H1 (cell line): ENCODE measurements at regions not wholly inside any gene's neighbourhood (a gene's known extent, or its start where the extent isn't known, plus 50 kb on each side); places are given as distances from the start of the nearest gene placed in this dataset.

Experiments used
- CTCF ChIA-PET: fragments of 300-600 bp; sonication (Branson Sonifier 250); formaldehyde crosslinking; loops from one replicate; lab custom pipeline; 2021; ENCODE audit not compliant: partially characterized antibody; lab: Charles Lee
- POLR2A ChIA-PET: fragments of 300-600 bp; sonication (Branson Sonifier 250); formaldehyde crosslinking; loops from one replicate; lab custom pipeline; 2021; ENCODE audit warnings: inconsistent platforms; ENCODE audit not compliant: partially characterized antibody; lab: Charles Lee
- DNase-seq, 2 experiments: peaks; one replicate each; pipeline versions ENCODE4 v3.0.0 to v3.0.0-alpha.2; 2010 to 2022; ENCODE audit warnings: low spot score in 2 of 2, low read depth in 1 of 2, mixed read lengths in 1 of 2
- FAIRE-seq: peaks from 2 replicates; lab custom pipeline; 2011; peaks lifted over from hg19 to GRCh38; lab: Jason Lieb, UNC
- H2AFZ ChIP-seq: 2 replicates; pipeline ENCODE4 v1.8.1; 2012; ENCODE audit warnings: low read length, inconsistent platforms
- H2AK5ac ChIP-seq: 2 replicates; pipeline ENCODE4 v1.6.1; 2013; ENCODE audit warnings: low read depth, low read length
- H2BK120ac ChIP-seq: replicated peaks from 2 replicates; pipeline ENCODE3; 2013; ENCODE audit warnings: low read depth, low read length, inconsistent platforms
- H2BK12ac ChIP-seq: 2 replicates; pipeline ENCODE4 v1.6.1; 2013; ENCODE audit warnings: low read depth, low read length
- H2BK15ac ChIP-seq: 2 replicates; pipeline ENCODE4 v1.6.1; 2013; ENCODE audit warnings: low read length
- H2BK20ac ChIP-seq: 2 replicates; pipeline ENCODE4 v1.6.1; 2013; ENCODE audit warnings: low read length
- H2BK5ac ChIP-seq: 2 replicates; pipeline ENCODE4 v1.6.1; 2013; ENCODE audit warnings: low read depth, low read length
- H3K14ac ChIP-seq: 2 replicates; pipeline ENCODE4 v1.6.1; 2013; ENCODE audit warnings: inconsistent platforms; ENCODE audit not compliant: insufficient read length
- H3K18ac ChIP-seq: 2 replicates; pipeline ENCODE4 v1.6.1; 2013; ENCODE audit warnings: low read length; ENCODE audit errors: extremely low read depth
- H3K23ac ChIP-seq: 2 replicates; pipeline ENCODE4 v1.6.1; 2013; ENCODE audit warnings: inconsistent platforms; ENCODE audit not compliant: insufficient read length
- H3K23me2 ChIP-seq: 2 replicates; pipeline ENCODE4 v1.6.1; 2013; ENCODE audit warnings: low read depth, low read length
- H3K27ac ChIP-seq: 2 replicates; pipeline ENCODE4 v1.6.1; 2011; ENCODE audit warnings: low read depth, low read length, inconsistent platforms
- H3K27me3 ChIP-seq, 4 experiments: replicated peaks in 1 of 4; 1 replicate in 1 of 4; 2 replicates in 3 of 4; pipeline versions ENCODE4 v1.6.1 to v1.8.1; 2011 to 2013; ENCODE audit warnings: low read length in 3 of 4, mild to moderate bottlenecking in 3 of 4, inconsistent platforms in 2 of 4, mixed read lengths in 2 of 4, moderate library complexity in 1 of 4; ENCODE audit not compliant: control insufficient read depth in 3 of 4, insufficient read depth in 3 of 4; ENCODE audit errors: extremely low read depth in 1 of 4
- H3K36me3 ChIP-seq, 4 experiments: 2 replicates each; pipeline versions ENCODE4 v1.6.1 to v1.8.1; 2011 to 2013; ENCODE audit warnings: mild to moderate bottlenecking in 4 of 4, low read length in 3 of 4, moderate library complexity in 2 of 4, control low read depth in 1 of 4, inconsistent platforms in 1 of 4; ENCODE audit not compliant: insufficient read depth in 4 of 4, control insufficient read depth in 2 of 4
- H3K4ac ChIP-seq: replicated peaks from 2 replicates; pipeline ENCODE3; 2013; ENCODE audit warnings: low read length, low read depth, mixed read lengths, inconsistent platforms; ENCODE audit not compliant: insufficient read length
- H3K4me1 ChIP-seq, 4 experiments: replicated peaks in 1 of 4; 1 replicate in 1 of 4; 2 replicates in 3 of 4; pipeline versions ENCODE4 v1.6.1 to v1.8.1; 2011 to 2013; ENCODE audit warnings: low read length in 3 of 4, inconsistent platforms in 2 of 4, mixed read lengths in 1 of 4; ENCODE audit not compliant: insufficient read depth in 4 of 4, control insufficient read depth in 3 of 4
- H3K4me2 ChIP-seq, 2 experiments: 2 replicates each; pipeline versions ENCODE4 v1.6.1 to v1.8.1; 2011 to 2013; ENCODE audit warnings: low read depth in 2 of 2, low read length in 2 of 2, control low read depth in 1 of 2, inconsistent platforms in 1 of 2, mild to moderate bottlenecking in 1 of 2; ENCODE audit not compliant: insufficient read depth in 1 of 2
- H3K4me3 ChIP-seq, 4 experiments: fragments of 200-600, 300-600 bp in 1 of 4; sonication (generic), shearing (Covaris generic), sonication (Bioruptor Twin) in 1 of 4; 2 replicates each; pipeline versions ENCODE4 v1.5.1 to v1.8.1; 2011 to 2016; ENCODE audit warnings: low read length in 4 of 4, low read depth in 3 of 4, control low read depth in 2 of 4, inconsistent platforms in 2 of 4, mild to moderate bottlenecking in 2 of 4, mixed read lengths in 1 of 4, moderate library complexity in 1 of 4; ENCODE audit not compliant: insufficient read depth in 2 of 4; ENCODE audit errors: extremely low read depth in 1 of 4
- H3K56ac ChIP-seq: replicated peaks from 2 replicates; pipeline ENCODE3; 2013; ENCODE audit warnings: low read depth, mild to moderate bottlenecking, mixed read lengths, low read length, inconsistent platforms; ENCODE audit not compliant: insufficient read length
- H3K79me1 ChIP-seq: 2 replicates; pipeline ENCODE4 v1.6.1; 2013; ENCODE audit warnings: low read depth, low read length, control low read depth
- H3K79me2 ChIP-seq, 2 experiments: 2 replicates each; pipeline versions ENCODE4 v1.6.1 to v1.8.1; 2012 to 2013; ENCODE audit warnings: low read length in 2 of 2, mild to moderate bottlenecking in 2 of 2, inconsistent platforms in 1 of 2; ENCODE audit not compliant: insufficient read depth in 2 of 2, control insufficient read depth in 1 of 2
- H3K9ac ChIP-seq, 4 experiments: replicated peaks in 1 of 4; 1 replicate in 1 of 4; 2 replicates in 3 of 4; pipeline versions ENCODE4 v1.6.1 to v1.8.1; 2011 to 2013; ENCODE audit warnings: low read depth in 3 of 4, low read length in 3 of 4, control low read depth in 2 of 4, mild to moderate bottlenecking in 2 of 4, moderate library complexity in 2 of 4, inconsistent platforms in 1 of 4; ENCODE audit errors: extremely low read depth in 1 of 4
- H3K9me3 ChIP-seq, 2 experiments: 2 replicates each; pipeline versions ENCODE4 v1.6.1 to v1.8.1; 2012 to 2013; ENCODE audit warnings: mild to moderate bottlenecking in 2 of 2, moderate library complexity in 2 of 2, control low read depth in 1 of 2, inconsistent platforms in 1 of 2, low read depth in 1 of 2, low read length in 1 of 2, mixed read lengths in 1 of 2; ENCODE audit not compliant: insufficient read depth in 2 of 2
- H4K20me1 ChIP-seq, 2 experiments: replicated peaks in 1 of 2; 2 replicates each; pipeline versions ENCODE3 to v1.8.1; 2011 to 2013; ENCODE audit warnings: inconsistent platforms in 2 of 2, low read length in 2 of 2, mild to moderate bottlenecking in 1 of 2; ENCODE audit not compliant: insufficient read depth in 2 of 2, control insufficient read depth in 1 of 2
- H4K5ac ChIP-seq: 2 replicates; pipeline ENCODE4 v1.6.1; 2013; ENCODE audit warnings: low read length, low read depth, mixed read lengths, inconsistent platforms; ENCODE audit not compliant: insufficient read length
- H4K8ac ChIP-seq: 2 replicates; pipeline ENCODE4 v1.8.0; 2013; ENCODE audit warnings: mild to moderate bottlenecking, moderate library complexity, low read length, inconsistent platforms; ENCODE audit not compliant: insufficient read depth; ENCODE audit errors: extremely low read depth
- H4K91ac ChIP-seq: replicated peaks from 2 replicates; pipeline ENCODE3; 2013; ENCODE audit warnings: low read length, mixed read lengths, inconsistent platforms; ENCODE audit not compliant: insufficient read length
- KDM4A ChIP-seq: IDR thresholded peaks from one replicate; pipeline ENCODE4 v1.7.1; 2012; ENCODE audit warnings: low read depth, mild to moderate bottlenecking, moderate library complexity, low read length, inconsistent platforms; ENCODE audit not compliant: severe bottlenecking
- MAFK ChIP-seq: IDR thresholded peaks from 2 replicates; pipeline ENCODE4 v1.6.1; 2012; ENCODE audit warnings: low read depth, mild to moderate bottlenecking, improper control_type of control experiment, low read length
- SIRT6 ChIP-seq: IDR thresholded peaks from one replicate; pipeline ENCODE4 v1.7.1; 2012; ENCODE audit warnings: low read length, inconsistent platforms
- WGBS, 2 experiments: shearing (Covaris generic) in 1 of 2; methylation state at CpG; one replicate each; pipeline versions ENCODE4 v1.1.6 to v1.1.7; 2013 to 2015; ENCODE audit warnings: low lambda C conversion rate in 2 of 2, mixed read lengths in 2 of 2, inconsistent platforms in 1 of 2, low coverage in 1 of 2, missing lambda C conversion rate in 1 of 2; ENCODE audit not compliant: insufficient replicate concordance in 2 of 2, insufficient coverage in 1 of 2, insufficient read length in 1 of 2; ENCODE audit errors: extremely low coverage in 1 of 2, missing lambda C conversion rate in 1 of 2; 5-methylcytosine and 5-hydroxymethylcytosine counted together

- H3K4ac ChIP-seq, result no peak overlapping the region
- no peak overlapping the region for H3K27ac ChIP-seq
- ChIA-PET CTCF (interaction anchor here (0.5 to 3.8 kb wide), 3 partner anchors 210 to 400 kb away, joined by 3 to 17 read pairs (median 4); no protein-coding TSS in a partner anchor), POLR2A (no interaction called here)
- no peaks in the 10 kb centered on the region for H3K79me2 ChIP-seq
- DNase-seq, result no peak
- no peak overlapping the region for H2AK5ac ChIP-seq
- TF ChIP-seq SIRT6, result no peak
- TF ChIP-seq KDM4A, result no peak
- peak; percentile 95 for TF ChIP-seq MAFK
- 90% methylated on average over 2 of the region's 2 CpGs; no CpG with 5 or more reads in 1 of the 2 experiments for WGBS, 2 experiments
- H4K8ac ChIP-seq, result no peak overlapping the region
- H4K20me1 ChIP-seq, result no peaks in the 10 kb centered on the region
- no peak overlapping the region for H3K56ac ChIP-seq
- H3K36me3 ChIP-seq, result no peaks in the 10 kb centered on the region
- H2BK20ac ChIP-seq, result no peak overlapping the region
- no peaks in the 10 kb centered on the region for H3K27me3 ChIP-seq
- no peak overlapping the region for H4K5ac ChIP-seq
- no peak for FAIRE-seq
- no peak overlapping the region for H2BK12ac ChIP-seq
- no peak overlapping the region for H3K14ac ChIP-seq
- no peak overlapping the region for H3K4me2 ChIP-seq
- no peak overlapping the region for H2AFZ ChIP-seq
- no peak overlapping the region for H2BK120ac ChIP-seq
- no peak overlapping the region for H3K18ac ChIP-seq
- H3K9ac ChIP-seq, result no peak overlapping the region
- no peak overlapping the region for H2BK15ac ChIP-seq
- H3K4me1 ChIP-seq, result no peaks in the 10 kb centered on the region
- H2BK5ac ChIP-seq, result no peak overlapping the region
- H3K9me3 ChIP-seq, result no peaks in the 10 kb centered on the region
- H3K79me1 ChIP-seq, result no peaks in the 10 kb centered on the region
- H3K23ac ChIP-seq, result no peak overlapping the region
- no peaks in the 10 kb centered on the region; the same call in 1 of the 2 replicates for H3K23me2 ChIP-seq
- H3K4me3 ChIP-seq, result no peak overlapping the region
- H4K91ac ChIP-seq, result no peak overlapping the region
These were observed 113.7 kb downstream of the ACER2 start for GRCh38 chr9:19522558-19522957.
